HG02870 (cell line): ENCODE measurements at regions not wholly inside any gene's neighbourhood (a gene's known extent, or its start where the extent isn't known, plus 50 kb on each side); places are given as distances from the start of the nearest gene placed in this dataset.
"Not testable (repeated sequence)": the region's sequence is repeated elsewhere in the genome, so short reads cannot be mapped to it uniquely, and the experiment has no call there.

Experiments
- ATAC-seq: cut with Tn5 transposase; IDR thresholded peaks from one replicate; pipeline ENCODE4 v1.9.1; 2021; ENCODE audit warnings: mild to moderate bottlenecking, moderate library complexity; ENCODE audit not compliant: unreplicated experiment

DNA sequence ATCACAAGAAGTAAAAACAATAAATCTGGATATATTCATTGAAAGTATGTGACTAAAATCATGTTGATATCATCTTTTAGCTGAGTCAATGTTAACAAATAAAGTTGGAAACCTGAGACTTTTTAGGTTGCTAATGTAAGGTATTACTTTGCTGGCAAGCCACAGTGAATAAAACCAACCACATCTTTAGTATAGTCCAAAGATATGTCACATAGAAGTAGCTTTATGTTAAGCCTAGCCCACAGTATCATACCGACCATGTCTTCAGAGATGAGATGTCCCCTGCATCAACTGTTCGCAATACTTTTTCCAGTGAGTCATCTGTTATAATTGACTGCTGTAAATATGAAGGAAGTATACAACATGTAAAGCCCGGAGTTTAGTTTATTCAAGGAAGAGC, 107.6 kb upstream of the MCHR2 start:
- no peak for ATAC-seq

DNA sequence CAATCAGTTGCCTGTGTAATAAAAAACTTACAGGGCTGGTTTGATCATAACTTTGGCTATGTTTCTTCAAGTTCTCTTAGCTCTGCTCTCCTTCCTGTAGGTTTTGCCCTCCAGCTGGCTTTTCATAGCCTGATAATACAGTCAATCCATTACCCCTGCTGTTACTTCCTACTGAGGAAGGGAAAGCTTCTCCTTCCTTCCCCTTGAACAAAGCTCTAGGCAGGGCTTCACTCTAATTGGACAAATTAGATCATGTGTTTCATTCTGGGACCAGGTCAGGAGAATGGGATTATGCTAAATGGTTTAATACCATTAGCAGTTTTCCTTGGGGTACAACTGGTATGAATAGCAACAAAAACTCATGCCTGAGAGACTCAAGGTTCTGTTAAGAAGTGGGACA, 106.8 kb upstream of the MCHR2 start:
- ATAC-seq = no peak

DNA sequence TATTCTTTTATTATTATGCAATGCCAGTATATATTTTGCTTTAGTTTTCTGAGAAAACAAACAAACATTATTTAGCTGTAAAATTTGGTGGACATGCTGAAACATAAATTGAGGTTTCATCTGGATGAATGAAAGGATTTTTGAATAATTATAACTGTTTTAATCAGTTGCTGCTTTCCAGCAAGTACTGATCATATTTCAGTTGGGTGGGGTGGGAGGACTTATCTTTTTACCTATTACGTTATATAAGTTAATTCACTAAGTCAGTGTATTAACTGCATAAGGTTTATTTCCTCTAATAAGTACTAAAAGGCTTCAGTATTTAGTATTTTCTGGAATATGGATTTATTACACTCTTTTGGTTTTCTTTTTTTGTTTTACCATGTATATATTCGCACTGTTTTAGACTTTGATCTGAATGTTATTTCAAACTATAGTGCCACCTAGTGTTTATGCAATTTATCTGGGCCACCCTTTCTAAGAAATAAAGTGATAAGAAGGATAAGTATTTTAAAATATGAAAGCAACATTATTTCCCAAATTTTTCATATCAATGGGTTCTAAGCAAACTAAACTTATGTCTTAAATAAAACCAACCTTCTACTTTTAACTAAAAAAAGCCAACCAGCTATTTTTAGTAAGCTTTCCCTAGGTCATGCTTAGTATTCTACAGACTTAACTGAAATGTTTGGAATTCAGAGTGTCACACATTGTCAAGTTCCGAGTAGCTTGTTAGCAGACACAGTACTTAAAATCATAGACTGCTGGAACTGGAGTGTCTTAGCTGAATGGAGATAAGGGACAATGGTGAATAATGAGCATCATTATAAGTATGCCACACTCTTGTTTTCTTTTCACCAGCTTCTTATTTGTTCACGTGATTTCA, 105.4 kb upstream of the MCHR2 start:
- no peak for ATAC-seq

DNA sequence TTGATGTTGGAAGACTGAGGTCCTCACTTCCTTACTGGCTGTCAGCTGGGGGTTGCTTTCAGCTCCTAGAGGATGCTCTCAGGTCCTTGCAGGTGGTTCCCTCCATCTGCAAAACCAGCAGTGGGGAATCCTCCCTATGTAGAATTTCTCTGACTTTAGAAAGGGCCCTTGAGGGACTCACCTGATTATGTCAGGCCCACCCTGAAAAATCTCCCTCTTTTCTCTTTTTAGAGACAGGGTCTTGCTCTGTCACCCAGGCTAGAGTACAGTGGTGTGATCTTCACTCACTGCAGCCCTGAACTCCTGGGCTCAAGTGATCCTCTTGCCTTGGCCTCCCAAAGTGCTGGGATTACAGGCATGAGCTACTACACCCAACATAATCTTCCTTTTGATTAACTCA, 102.9 kb upstream of the MCHR2 start:
- no peak for ATAC-seq

DNA sequence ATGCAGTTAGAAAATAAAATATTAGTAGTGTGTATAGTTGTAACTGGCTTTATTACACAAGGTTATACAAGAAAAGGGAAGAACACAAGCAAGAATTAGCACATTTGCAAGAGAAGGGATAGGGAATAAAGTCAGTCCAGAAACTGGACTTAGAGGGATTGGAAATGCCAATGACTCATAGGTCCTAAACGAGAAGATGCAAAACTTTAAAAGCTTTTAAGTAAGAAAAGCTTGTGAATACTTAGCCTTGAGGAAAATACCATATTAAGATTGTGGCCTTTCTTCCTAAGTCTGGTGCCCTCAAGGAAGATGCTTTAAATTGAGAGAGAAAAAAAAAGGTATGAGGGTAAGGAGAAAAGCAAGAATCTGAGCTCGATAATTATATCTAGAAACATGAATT, 102.3 kb upstream of the MCHR2 start:
- ATAC-seq = no peak

DNA sequence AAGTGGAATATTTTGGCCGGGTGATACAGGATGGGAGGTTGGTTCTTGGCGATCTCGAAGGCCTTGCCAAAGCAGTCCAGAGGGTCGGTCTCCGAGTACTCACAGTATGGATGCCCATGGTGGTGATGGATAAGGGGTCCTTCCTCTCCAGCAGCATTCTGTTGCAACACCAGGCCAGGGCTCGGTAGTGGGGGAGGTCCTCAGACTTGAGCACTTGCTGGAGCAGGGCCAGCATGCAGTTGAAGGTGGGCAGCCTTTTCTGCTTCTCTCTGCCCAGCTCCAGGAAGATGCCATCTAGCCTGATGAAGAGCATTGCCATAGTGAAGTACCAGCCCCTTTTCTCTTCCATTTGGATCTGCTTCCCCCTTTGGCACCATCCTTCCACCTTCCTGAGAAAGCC, 99.4 kb upstream of the MCHR2 start:
- ATAC-seq = no peak

DNA sequence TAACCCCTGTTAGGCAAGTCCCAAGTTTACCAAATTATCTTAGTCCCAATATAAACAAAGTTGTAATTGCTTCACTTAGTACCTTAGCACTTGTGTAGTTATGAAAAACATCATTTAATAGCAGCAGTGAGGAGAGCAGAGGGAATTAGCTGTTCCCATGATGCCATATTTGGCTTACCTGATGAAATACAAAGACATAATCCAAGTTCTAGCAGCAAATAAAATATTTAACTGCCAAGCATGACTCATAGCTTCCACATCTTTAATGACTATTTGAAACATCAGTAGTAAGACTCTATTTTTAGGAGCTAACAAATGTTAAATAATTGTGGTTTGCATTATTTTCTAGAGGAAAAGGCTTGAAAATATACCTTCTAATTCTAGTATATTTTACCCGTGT, 94.0 kb upstream of the MCHR2 start:
- no peak for ATAC-seq

DNA sequence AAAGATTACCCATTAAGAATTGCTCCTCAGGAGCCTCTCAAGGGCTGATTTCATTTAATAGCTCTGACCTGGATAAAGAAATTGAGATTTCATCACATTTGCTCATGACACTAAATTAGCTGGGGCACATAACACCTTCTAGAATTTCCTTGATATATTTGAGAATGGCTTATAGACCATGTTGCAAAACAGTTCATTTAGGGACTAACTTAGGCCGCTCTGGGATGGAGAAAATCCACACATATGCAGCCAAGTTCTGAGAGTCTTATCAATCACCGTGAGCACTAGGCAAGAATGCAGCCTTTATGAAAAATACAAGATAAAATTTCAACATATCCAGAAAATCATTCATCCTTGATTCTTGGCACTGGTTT, 91.0 kb upstream of the MCHR2 start:
- no peak for ATAC-seq

DNA sequence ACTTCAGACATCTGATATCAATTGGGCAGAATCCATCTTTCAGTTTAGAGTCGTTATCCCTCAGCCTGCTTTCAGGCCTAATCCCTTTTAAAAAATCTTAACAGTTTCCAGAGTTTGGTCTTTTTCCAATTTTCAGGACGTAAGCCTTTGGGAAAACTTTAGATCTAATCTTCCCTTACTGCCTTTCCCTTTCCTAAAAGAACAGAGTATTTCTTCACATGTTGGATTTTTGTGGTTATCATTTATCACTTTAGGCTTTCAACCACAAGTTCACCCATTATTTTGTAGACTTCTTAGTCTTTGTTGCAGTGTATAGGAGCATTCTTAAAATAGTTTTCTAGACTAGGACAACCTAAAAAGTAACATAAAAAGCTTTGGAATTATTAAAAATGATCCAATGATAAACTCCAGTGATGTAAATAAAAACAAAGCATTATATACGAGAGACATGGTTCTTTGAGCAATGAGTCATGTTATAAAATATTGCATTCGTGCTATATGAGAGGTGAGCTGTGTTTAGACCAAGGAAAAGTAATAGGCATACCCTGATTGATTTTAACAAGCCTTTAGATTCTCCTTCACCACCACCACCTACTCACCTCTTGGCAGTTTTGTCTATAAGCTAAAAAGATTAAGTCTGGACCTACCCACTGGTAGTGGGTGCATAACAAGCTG, 90.4 kb upstream of the MCHR2 start:
- ATAC-seq = no peak

DNA sequence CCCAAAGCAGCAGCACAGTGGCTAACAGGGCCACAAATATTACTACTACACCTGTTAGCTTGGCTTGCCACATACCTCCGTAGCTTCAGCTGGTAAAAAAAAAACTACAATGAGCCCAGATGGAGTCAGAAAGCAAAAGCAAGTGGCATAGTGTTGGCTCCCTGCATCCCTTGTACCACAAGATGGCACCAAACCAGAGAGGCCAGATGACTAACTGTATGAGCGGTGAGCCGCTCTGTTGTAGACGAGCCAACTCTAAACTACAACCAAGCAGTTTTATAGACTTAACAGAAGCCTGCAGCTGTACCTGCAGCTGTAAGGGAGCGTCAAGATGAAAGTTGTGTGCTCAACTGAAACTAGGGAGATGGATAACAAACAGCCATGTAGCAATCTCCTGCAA, 84.5 kb upstream of the MCHR2 start:
- no peak for ATAC-seq

DNA sequence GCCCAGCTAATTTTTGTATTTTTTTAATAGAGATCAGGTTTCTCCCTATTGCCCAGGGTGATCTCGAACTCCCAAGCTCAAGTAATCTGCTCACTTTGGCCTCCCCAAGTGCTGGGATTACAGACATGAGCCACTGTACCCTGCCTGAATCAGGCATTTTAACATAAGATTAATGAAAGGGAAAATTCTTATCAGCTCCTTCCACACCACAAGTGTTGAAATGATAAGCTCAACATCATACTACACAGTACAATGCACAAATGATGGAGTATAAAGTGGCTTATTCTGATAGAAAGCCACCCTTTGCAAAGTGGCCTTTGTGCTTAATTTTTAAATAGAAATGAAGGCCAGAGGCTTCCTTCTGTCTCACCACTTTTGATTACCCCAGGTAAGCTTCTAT, 71.3 kb upstream of the MCHR2 start:
- no peak for ATAC-seq

DNA sequence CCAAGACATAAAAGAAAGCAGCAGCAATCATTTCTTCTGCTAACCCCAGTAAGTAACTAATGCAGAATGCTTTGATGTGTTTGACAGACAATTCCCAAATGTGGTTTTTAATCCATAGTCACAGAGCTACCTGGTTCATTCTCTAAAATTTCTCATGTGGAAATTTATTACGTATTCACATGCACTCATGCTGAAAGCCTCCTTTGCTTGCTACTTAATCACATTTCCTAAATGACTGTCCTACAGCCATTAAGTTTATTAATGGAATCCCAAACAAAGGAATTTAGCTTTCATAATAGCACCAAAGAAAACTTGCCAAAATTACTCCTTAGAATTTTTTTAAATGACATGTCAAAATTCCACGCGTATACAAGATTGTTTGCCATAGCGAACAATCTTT, 68.6 kb upstream of the MCHR2 start:
- ATAC-seq = no peak

DNA sequence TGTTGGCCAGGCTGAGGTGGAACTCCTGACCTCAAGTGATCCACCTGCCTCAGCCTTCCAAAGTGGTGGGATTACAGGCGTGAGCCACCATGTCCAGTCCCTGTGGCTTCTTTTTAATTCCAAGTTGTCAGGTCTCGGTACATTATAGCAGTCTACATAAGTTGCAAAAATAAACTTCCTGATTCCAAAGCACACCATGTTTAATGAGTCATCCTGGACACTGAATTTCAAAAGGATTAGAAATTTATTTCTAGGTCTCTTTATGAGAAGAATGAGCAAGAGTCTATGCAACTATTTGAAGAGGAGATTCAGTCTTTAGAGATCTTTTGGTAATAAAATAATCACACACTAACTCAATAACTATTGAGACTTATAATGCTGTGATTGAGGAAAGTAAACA, 63.9 kb upstream of the MCHR2 start:
- no peak for ATAC-seq

DNA sequence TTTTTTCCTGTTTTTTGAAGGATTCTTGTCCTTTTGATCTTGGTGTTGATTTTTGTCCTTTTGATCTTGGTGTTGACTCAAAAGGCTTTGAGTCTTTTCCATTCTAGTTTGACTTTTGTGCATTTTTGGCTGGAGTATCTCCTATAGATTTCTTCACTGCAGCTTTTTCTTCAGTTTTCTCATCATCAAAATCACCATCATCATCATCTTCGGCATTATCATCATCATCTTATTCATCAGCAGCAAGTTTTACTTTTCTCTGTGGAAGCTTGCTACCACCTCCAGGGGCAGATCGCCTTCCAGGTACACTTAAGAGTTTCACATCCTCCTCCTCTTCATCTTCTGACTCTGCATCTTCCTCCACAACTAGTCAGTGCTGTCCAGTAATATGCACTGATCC, 56.5 kb upstream of the MCHR2 start:
- no peak for ATAC-seq

DNA sequence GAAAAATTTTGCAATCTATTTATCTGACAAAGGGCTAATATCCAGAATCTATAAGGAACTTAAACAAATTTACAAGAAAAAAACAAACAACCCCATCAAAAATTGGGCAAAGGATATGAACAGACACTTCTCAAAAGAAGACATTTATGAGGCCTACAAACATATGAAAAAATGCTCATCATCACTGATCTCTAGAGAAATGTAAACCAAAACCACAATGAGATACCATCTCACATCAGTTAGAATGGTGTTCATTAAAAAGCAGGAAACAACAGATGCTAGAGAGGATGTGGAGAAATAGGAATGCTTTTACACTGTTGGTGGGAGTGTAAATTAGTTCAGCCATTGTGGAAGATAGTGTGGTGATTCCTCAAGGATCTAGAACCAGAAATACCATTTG, 49.9 kb upstream of the MCHR2 start:
- ATAC-seq = not testable (repeated sequence)
